ENCODE measurements at regions not wholly inside any gene's neighbourhood (a gene's known extent, or its start where the extent isn't known, plus 50 kb on each side); places are given as distances from the start of the nearest gene placed in this dataset.

DNA sequence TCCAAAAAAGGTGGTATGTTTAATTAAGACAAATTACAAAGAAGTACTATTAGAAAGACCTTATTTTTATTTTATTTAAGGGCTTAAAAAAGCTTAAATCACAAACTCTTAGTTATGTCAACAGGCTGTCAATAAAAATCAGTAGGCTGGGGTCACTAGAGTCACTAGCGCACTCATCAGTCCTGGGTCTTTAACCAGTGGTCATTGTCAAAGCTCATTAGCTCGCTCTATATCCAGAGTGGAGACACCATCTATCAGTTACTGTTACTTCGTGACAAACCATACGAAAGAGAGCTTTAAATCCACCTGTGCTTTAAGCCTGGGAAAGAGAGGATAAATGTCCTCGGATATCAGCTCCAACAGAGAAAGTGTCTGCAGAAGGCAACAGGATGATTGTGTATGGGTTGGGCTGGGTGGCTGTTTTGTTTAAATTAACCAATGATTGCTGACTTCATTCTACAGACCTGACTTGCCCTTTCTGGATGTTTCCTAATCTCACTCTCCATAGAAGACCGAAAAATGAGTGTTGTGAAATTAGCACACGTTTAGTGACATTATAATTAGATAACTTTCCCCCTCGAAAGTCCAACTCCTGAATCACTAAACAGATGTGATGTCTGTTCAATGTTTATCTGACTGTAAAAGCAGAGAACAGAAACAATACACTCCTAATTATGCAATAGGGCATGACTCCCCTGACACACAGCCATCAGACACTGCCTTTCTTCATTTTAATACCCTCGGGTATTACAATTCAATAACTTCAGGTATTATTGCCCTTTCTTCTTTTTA lies 123.6 kb upstream of the TNPO1 start:
- DNase-seq, result no peak
- no peaks in the 10 kb centered on the region for H3K36me3 ChIP-seq
- H3K4me3 ChIP-seq, result no peak overlapping the region
- no peaks in the 10 kb centered on the region for H3K27me3 ChIP-seq
- TF ChIP-seq CTCF (IDR thresholded peaks at IDR 0.05), result no peak
- H3K27ac ChIP-seq, result no peak overlapping the region
- no peaks in the 10 kb centered on the region for H3K9me3 ChIP-seq
- intact Hi-C loops (cut with DNase I; ENCODE audit: low total_unique reads), result no loop called here
- no peaks in the 10 kb centered on the region for H3K4me1 ChIP-seq

- intact Hi-C loops (cut with DNase I; ENCODE audit: low total_unique reads), result no loop called here
- no peak for DNase-seq
These were observed 124.2 kb upstream of the TNPO1 start for GRCh38 chr5:72692231-72692637.

GRCh38 chr5:72691751-72692150 lies 124.7 kb upstream of the TNPO1 start:
- Histone ChIP-seq H3K4me1 (no peaks in the 10 kb centered on the region), H3K27ac (no peak overlapping the region), H3K27me3 (no peaks in the 10 kb centered on the region), H3K9me3 (no peaks in the 10 kb centered on the region), H3K4me3 (no peak overlapping the region), H3K36me3 (no peaks in the 10 kb centered on the region)
- no peak for TF ChIP-seq CTCF (IDR thresholded peaks at IDR 0.05)
- intact Hi-C loops (cut with DNase I; ENCODE audit: low total_unique reads), result no loop called here
- DNase-seq, result no peak

More at GRCh38 chr5:72692231-72692637, 124.2 kb upstream of the TNPO1 start:
- Histone ChIP-seq H3K27me3 (no peaks in the 10 kb centered on the region), H3K36me3 (no peaks in the 10 kb centered on the region), H3K27ac (no peak overlapping the region), H3K4me1 (no peaks in the 10 kb centered on the region), H3K4me3 (no peak overlapping the region), H3K9me3 (no peaks in the 10 kb centered on the region)
- no peak for TF ChIP-seq CTCF (IDR thresholded peaks at IDR 0.05)

DNA sequence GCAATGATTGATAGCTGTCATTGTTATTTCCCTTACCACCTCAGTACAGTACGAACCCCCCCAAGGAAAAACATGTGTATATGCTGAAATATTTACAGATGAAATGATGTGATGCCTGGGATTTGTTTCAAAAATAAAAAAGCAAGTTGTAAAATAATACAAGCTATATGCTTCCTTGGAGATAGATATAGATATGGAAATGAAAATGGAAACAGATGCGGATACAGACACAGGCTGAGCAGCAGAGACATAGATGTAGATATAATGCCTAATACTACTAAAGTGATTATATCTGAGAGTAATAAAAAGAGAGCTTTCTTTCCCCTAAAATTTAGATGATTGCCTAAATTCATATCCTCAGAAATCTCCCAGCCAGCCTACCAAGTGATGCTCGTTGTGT lies 127.5 kb upstream of the TNPO1 start:
- TF ChIP-seq CTCF (IDR thresholded peaks at IDR 0.05), result no peak

DNA sequence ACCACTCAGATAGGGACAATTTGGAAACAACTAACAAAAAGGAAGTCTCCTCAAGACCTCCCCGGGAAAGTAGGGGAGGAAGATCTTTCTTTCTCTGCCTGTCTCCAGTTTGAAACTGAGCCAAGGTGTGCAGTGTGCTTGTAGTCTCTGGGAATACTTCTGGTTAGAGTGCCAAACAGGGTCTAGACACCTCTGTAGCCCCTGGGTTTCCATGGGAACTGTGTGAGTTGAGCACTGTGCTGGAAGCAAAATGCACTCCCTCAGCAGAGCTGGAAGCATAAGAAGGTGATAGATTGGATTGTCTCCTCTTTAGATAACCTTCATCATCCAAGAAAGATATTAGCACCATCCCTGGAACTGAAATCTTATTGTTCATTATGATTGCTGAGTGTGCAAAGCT lies 129.2 kb upstream of the TNPO1 start:
- intact Hi-C loops (cut with DNase I; ENCODE audit: low total_unique reads), result no loop called here
- Histone ChIP-seq H3K4me3 (no peak overlapping the region), H3K36me3 (no peaks in the 10 kb centered on the region), H3K27me3 (no peaks in the 10 kb centered on the region), H3K9me3 (no peaks in the 10 kb centered on the region), H3K27ac (no peak overlapping the region), H3K4me1 (peaks cover 0 to 5% (median 0%) of the 10 kb centered on the region in 4 donors)
- TF ChIP-seq CTCF (IDR thresholded peaks at IDR 0.05), result no peak
- no peak for DNase-seq

More for the DNA sequence above, 127.5 kb upstream of the TNPO1 start:
- no peak overlapping the region for H3K27ac ChIP-seq
- H3K4me3 ChIP-seq, result no peak overlapping the region
- intact Hi-C loops (cut with DNase I; ENCODE audit: low total_unique reads), result no loop called here
- DNase-seq, result no peak
- H3K9me3 ChIP-seq, result no peaks in the 10 kb centered on the region
- H3K36me3 ChIP-seq, result no peaks in the 10 kb centered on the region
- H3K27me3 ChIP-seq, result no peaks in the 10 kb centered on the region
- H3K4me1 ChIP-seq, result peaks cover 0 to 5% (median 0%) of the 10 kb centered on the region in 4 donors
